ENCODE measurements at regions not wholly inside any gene's neighbourhood (a gene's known extent, or its start where the extent isn't known, plus 50 kb on each side); places are given as distances from the start of the nearest gene placed in this dataset.
A peak's percentile ranks its signal among the peaks of the same experiment; 100 is the strongest.

GRCh38 chr6:12221856-12222255 is 68.3 kb upstream of the EDN1 start:
- no peak for DNase-seq

- no peak for DNase-seq
Measured at GRCh38 chr6:12222405-12223366, 67.5 kb upstream of the EDN1 start.

- no peak for DNase-seq
Measured at GRCh38 chr6:12223383-12223782, 66.8 kb upstream of the EDN1 start.

GRCh38 chr6:12224251-12224650 is 65.9 kb upstream of the EDN1 start:
- DNase-seq = no peak

- DNase-seq = no peak
Measured at GRCh38 chr6:12228447-12229146, 61.6 kb upstream of the EDN1 start.

- DNase-seq = no peak
Measured at GRCh38 chr6:12229332-12229731, 60.8 kb upstream of the EDN1 start.

DNA sequence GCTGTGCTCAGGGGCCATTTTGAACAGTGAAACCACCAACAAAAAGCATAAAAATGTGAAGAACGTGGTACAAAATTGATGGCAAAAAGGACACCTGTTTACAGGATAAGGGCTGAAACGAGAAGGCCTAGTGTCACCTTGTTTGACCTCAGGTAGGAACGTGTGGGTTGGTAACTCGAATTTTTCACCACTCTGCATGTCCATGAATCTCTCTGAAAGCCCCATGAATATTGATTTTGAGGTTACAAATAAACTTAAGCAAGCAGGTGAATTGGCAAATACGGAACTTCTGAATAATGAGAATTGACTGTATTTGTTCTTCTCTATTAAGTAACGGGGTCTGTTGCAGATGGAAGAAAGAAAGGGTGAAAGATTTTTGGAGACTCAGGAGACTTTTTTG is 59.6 kb upstream of the EDN1 start:
- DNase-seq = no peak

- DNase-seq = peak; percentile 89
Measured at GRCh38 chr6:12232339-12232738, 57.8 kb upstream of the EDN1 start.

DNA sequence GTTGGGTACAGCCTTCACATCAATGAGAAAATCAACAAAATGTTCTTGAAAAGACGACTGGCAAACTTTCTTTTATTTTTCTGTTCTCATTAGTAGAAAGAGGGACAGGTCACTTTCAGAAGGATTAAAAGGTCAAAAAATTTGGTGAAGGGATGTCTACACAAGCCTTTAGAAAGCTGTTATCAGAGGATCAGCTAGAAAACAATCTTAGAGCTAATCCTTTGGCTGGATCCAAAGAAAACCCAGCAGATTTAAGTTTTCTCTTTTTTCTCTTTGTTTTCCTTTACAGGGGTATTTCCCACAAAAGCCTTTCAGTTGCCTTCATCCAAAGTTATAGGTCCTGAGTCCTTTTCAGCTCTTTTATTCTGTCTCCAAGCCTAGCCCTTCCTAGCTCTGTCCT is 57.3 kb upstream of the EDN1 start:
- no peak for DNase-seq

GRCh38 chr6:12233693-12234571 is 56.2 kb upstream of the EDN1 start:
- DNase-seq = peak; percentile 78

- no peak for DNase-seq
Measured at GRCh38 chr6:12235341-12235740, 54.8 kb upstream of the EDN1 start.

- DNase-seq = no peak
Measured at GRCh38 chr6:12238219-12238618, 51.9 kb upstream of the EDN1 start.
